Aorta (tissue), 5 donors: ENCODE measurements at regions not wholly inside any gene's neighbourhood (a gene's known extent, or its start where the extent isn't known, plus 50 kb on each side); places are given as distances from the start of the nearest gene placed in this dataset.

Experiments used
- ATAC-seq: fragments of 200-7000 bp; cut with Tn5 transposase; one replicate; pipeline ENCODE4 v1.9.1; 2022; ENCODE audit warnings: moderate library complexity; ENCODE audit not compliant: low FRiP score
- DNase-seq, 2 donors: peaks; one replicate each; pipeline ENCODE4 v3.0.0-alpha.2; 2020
- H3K27ac ChIP-seq, 2 donors: one replicate each; pipeline ENCODE4 v1.5.1; 2013; ENCODE audit warnings: low read length in 2 of 2, mild to moderate bottlenecking in 2 of 2, moderate library complexity in 2 of 2, control low read depth in 1 of 2, inconsistent platforms in 1 of 2, low read depth in 1 of 2
- H3K27me3 ChIP-seq, 2 donors: one replicate each; pipeline ENCODE4 v1.6.1; 2013; ENCODE audit warnings: control low read depth in 1 of 2, low read length in 1 of 2, mild to moderate bottlenecking in 1 of 2, moderate library complexity in 1 of 2; ENCODE audit not compliant: insufficient read depth in 2 of 2, control insufficient read depth in 1 of 2
- H3K36me3 ChIP-seq, 2 donors: one replicate each; pipeline ENCODE4 v1.6.1; 2013; ENCODE audit warnings: control low read depth in 1 of 2, low read length in 1 of 2, mild to moderate bottlenecking in 1 of 2; ENCODE audit not compliant: insufficient read depth in 2 of 2, control insufficient read depth in 1 of 2
- H3K4me1 ChIP-seq, 2 donors: one replicate each; pipeline ENCODE4 v1.6.1; 2013; ENCODE audit warnings: low read length in 2 of 2, control low read depth in 1 of 2, mild to moderate bottlenecking in 1 of 2, moderate library complexity in 1 of 2; ENCODE audit not compliant: insufficient read depth in 2 of 2, control insufficient read depth in 1 of 2
- H3K4me3 ChIP-seq, 2 donors: one replicate each; pipeline ENCODE4 v1.5.1; 2013; ENCODE audit warnings: low read length in 2 of 2, control low read depth in 1 of 2, mild to moderate bottlenecking in 1 of 2
- H3K9me3 ChIP-seq: one replicate; pipeline ENCODE4 v1.6.1; 2013; ENCODE audit warnings: mild to moderate bottlenecking, low read length; ENCODE audit not compliant: control insufficient read depth
- WGBS, 2 donors: extraction: QIAGEN DNeasy Blood & Tissue Kit; methylation state at CpG; one replicate each; pipeline ENCODE4 v1.1.7; 2013; 5-methylcytosine and 5-hydroxymethylcytosine counted together
- intact Hi-C, 2 donors: fragments of 100-400 bp; cut with DNase I; formaldehyde crosslinking; loops; one replicate each; pipeline versions ENCODE4 v1.14.2 to v1.15.0; 2022
- donor health status: healthy with polysubstance abuse.
- donor health status: Bipolar disorder and iron deficiency.
- donor health status: DM: no; HTN: no; CAD: no.
- donor health status: DM: no; HTN: no; CAD: no.
- donor health status: DM: yes; HTN: yes; CAD: no.

GRCh38 chr4:138964716-138965426 is 50.7 kb upstream of the NOCT start:
- Histone ChIP-seq H3K36me3 (no peaks in the 10 kb centered on the region), H3K9me3 (no peaks in the 10 kb centered on the region), H3K4me1 (peaks cover 0 to 2% of the 10 kb centered on the region in 2 donors), H3K4me3 (no peak overlapping the region), H3K27ac (no peak overlapping the region), H3K27me3 (no peaks in the 10 kb centered on the region)
- DNase-seq, result no peak
- ATAC-seq, result no peak
- intact Hi-C loops, result no loop called here
- WGBS, 2 donors, result 92 to 93% methylated on average over 8 of the region's 8 CpGs

GRCh38 chr4:138963412-138963811 is 52.2 kb upstream of the NOCT start:
- intact Hi-C loops, result no loop called here
- WGBS, 2 donors, result 63 to 65% methylated on average over 3 to 4 of the region's 4 CpGs
- Histone ChIP-seq H3K27ac (no peak overlapping the region), H3K4me1 (peaks cover 0 to 5% of the 10 kb centered on the region in 2 donors), H3K27me3 (no peaks in the 10 kb centered on the region), H3K9me3 (no peaks in the 10 kb centered on the region), H3K4me3 (no peak overlapping the region), H3K36me3 (no peaks in the 10 kb centered on the region)
- DNase-seq (no peak), ATAC-seq (no peak)

- intact Hi-C loops, result no loop called here
- H3K27me3 ChIP-seq, result no peaks in the 10 kb centered on the region
- ATAC-seq (no peak), DNase-seq (no peak)
- no peaks in the 10 kb centered on the region for H3K36me3 ChIP-seq
- no peak overlapping the region for H3K4me3 ChIP-seq
- H3K27ac ChIP-seq, result no peak overlapping the region
- no peaks in the 10 kb centered on the region for H3K9me3 ChIP-seq
- peaks cover 0 to 5% of the 10 kb centered on the region in 2 donors for H3K4me1 ChIP-seq
- 87 to 100% methylated on average over 1 of the region's 1 CpG for WGBS, 2 donors
Measured at GRCh38 chr4:138961664-138962063, 53.9 kb upstream of the NOCT start.

GRCh38 chr4:138961129-138961528 is 54.5 kb upstream of the NOCT start:
- Histone ChIP-seq H3K9me3 (no peaks in the 10 kb centered on the region), H3K27ac (no peak overlapping the region), H3K4me3 (no peak overlapping the region), H3K27me3 (no peaks in the 10 kb centered on the region), H3K36me3 (no peaks in the 10 kb centered on the region), H3K4me1 (peaks cover 0 to 5% of the 10 kb centered on the region in 2 donors)
- intact Hi-C loops, result no loop called here
- ATAC-seq, result no peak
- no peak for DNase-seq
- 55 to 64% methylated on average over 5 of the region's 5 CpGs for WGBS, 2 donors

GRCh38 chr4:138960175-138960710 is 55.3 kb upstream of the NOCT start:
- DNase-seq (no peak), ATAC-seq (no peak)
- intact Hi-C loops, result no loop called here
- H3K36me3 ChIP-seq, result no peaks in the 10 kb centered on the region
- WGBS, 2 donors, result 64 to 82% methylated on average over 4 of the region's 4 CpGs
- no peaks in the 10 kb centered on the region for H3K9me3 ChIP-seq
- H3K4me1 ChIP-seq, result peaks cover 0 to 5% of the 10 kb centered on the region in 2 donors
- no peak overlapping the region for H3K4me3 ChIP-seq
- no peak overlapping the region for H3K27ac ChIP-seq
- no peaks in the 10 kb centered on the region for H3K27me3 ChIP-seq

GRCh38 chr4:138959097-138959815 is 56.3 kb upstream of the NOCT start:
- Histone ChIP-seq H3K36me3 (no peaks in the 10 kb centered on the region), H3K4me3 (no peak overlapping the region), H3K27me3 (no peaks in the 10 kb centered on the region), H3K4me1 (peaks cover 0 to 5% of the 10 kb centered on the region in 2 donors), H3K27ac (no peak overlapping the region), H3K9me3 (no peaks in the 10 kb centered on the region)
- ATAC-seq (no peak), DNase-seq (no peak)
- intact Hi-C loops, result loop anchor here in 1 of 2 donors (10.0 kb wide), 1 partner anchor 56 kb away; the partner anchor contains the start of gene NOCT
- WGBS, 2 donors, result 79 to 84% methylated on average over 5 of the region's 5 CpGs

- DNase-seq, result no peak
- Histone ChIP-seq H3K27me3 (no peaks in the 10 kb centered on the region), H3K27ac (no peak overlapping the region), H3K9me3 (no peaks in the 10 kb centered on the region), H3K36me3 (no peaks in the 10 kb centered on the region), H3K4me3 (no peak overlapping the region), H3K4me1 (peaks cover 0 to 5% of the 10 kb centered on the region in 2 donors)
- intact Hi-C loops, result loop anchor here in 1 of 2 donors (10.0 kb wide), 1 partner anchor 56 kb away; the partner anchor contains the start of gene NOCT
- ATAC-seq, result no peak
- 86 to 88% methylated on average over 3 of the region's 3 CpGs for WGBS, 2 donors
Measured at GRCh38 chr4:138958519-138958918, 57.1 kb upstream of the NOCT start.

- intact Hi-C loops, result loop anchor here in 1 of 2 donors (10.0 kb wide), 1 partner anchor 57 kb away; the partner anchor contains the start of gene NOCT
- 91 to 96% methylated on average over 7 of the region's 7 CpGs for WGBS, 2 donors
- Histone ChIP-seq H3K27me3 (no peaks in the 10 kb centered on the region), H3K27ac (no peak overlapping the region), H3K36me3 (no peaks in the 10 kb centered on the region), H3K4me3 (no peak overlapping the region), H3K4me1 (peaks cover 0 to 5% of the 10 kb centered on the region in 2 donors), H3K9me3 (no peaks in the 10 kb centered on the region)
- no peak for DNase-seq
- no peak for ATAC-seq
Measured at GRCh38 chr4:138957302-138957701, 58.3 kb upstream of the NOCT start.
